ENCODE measurements at regions not wholly inside any gene's neighbourhood (a gene's known extent, or its start where the extent isn't known, plus 50 kb on each side); places are given as distances from the start of the nearest gene placed in this dataset.

GRCh38 chr12:124487834-124488165, 79.6 kb downstream of the NCOR2 start:
- DNase-seq, result no peak

GRCh38 chr12:124487066-124487833, 80.2 kb downstream of the NCOR2 start:
- no peak for DNase-seq

GRCh38 chr12:124486346-124486963, 81.0 kb downstream of the NCOR2 start:
- no peak for DNase-seq

GRCh38 chr12:124485371-124485770, 82.0 kb downstream of the NCOR2 start:
- DNase-seq, result no peak

- DNase-seq, result no peak
Measured at GRCh38 chr12:124484526-124484953, 82.9 kb downstream of the NCOR2 start.

GRCh38 chr12:124484067-124484466, 83.3 kb downstream of the NCOR2 start:
- no peak for DNase-seq

- no peak for DNase-seq
Measured at GRCh38 chr12:124482901-124483799, 84.3 kb downstream of the NCOR2 start.

- no peak for DNase-seq
Measured at GRCh38 chr12:124482567-124482893, 84.9 kb downstream of the NCOR2 start.

- no peak for DNase-seq
Measured at GRCh38 chr12:124481772-124482566, 85.4 kb downstream of the NCOR2 start.

GRCh38 chr12:124481257-124481750, 86.1 kb downstream of the NCOR2 start:
- DNase-seq, result no peak

- no peak for DNase-seq
Measured at GRCh38 chr12:124480469-124481256, 86.7 kb downstream of the NCOR2 start.

GRCh38 chr12:124479680-124480468, 87.5 kb downstream of the NCOR2 start:
- DNase-seq, result no peak

GRCh38 chr12:124478985-124479645, 88.3 kb downstream of the NCOR2 start:
- no peak for DNase-seq

- DNase-seq, result no peak
Measured at GRCh38 chr12:124478416-124478815, 89.0 kb downstream of the NCOR2 start.

- DNase-seq, result no peak
Measured at GRCh38 chr12:124477107-124477915, 90.1 kb downstream of the NCOR2 start.

- no peak for DNase-seq
Measured at GRCh38 chr12:124476011-124476400, 91.4 kb downstream of the NCOR2 start.

GRCh38 chr12:124475295-124476010, 92.0 kb downstream of the NCOR2 start:
- DNase-seq, result no peak

- no peak for DNase-seq
Measured at GRCh38 chr12:124474709-124475108, 92.7 kb downstream of the NCOR2 start.
